MCF 10A (cell line): ENCODE measurements at regions not wholly inside any gene's neighbourhood (a gene's known extent, or its start where the extent isn't known, plus 50 kb on each side); places are given as distances from the start of the nearest gene placed in this dataset.

ENCODE experiments used
- BruUV-seq: library from RNA; stranded (reverse); fragments of 400-500 nt; replicated peaks from 2 replicates; lab custom pipeline; 2021; lab: Mats Ljungman, UMichigan
- CTCF ChIA-PET: fragments of 300-600 bp; sonication (Branson Sonifier 250); formaldehyde crosslinking; extraction: SDS; loops from one replicate; lab custom pipeline; 2021; ENCODE audit warnings: antibody characterized with exemption, inconsistent platforms; lab: Yijun Ruan, JAX
- POLR2A ChIA-PET: fragments of 300-600, 350-650 bp; sonication (Branson Sonifier 250); formaldehyde crosslinking; extraction: SDS; loops from one replicate; lab custom pipeline; 2020; ENCODE audit warnings: antibody characterized with exemption, inconsistent platforms; lab: Yijun Ruan, JAX
- DNase-seq: peaks from one replicate; pipeline ENCODE4 v3.0.0-alpha.2; 2018; ENCODE audit not compliant: unreplicated experiment
- H3K27ac Mint-ChIP-seq: one replicate; pipeline ENCODE4 v1.8.0; 2022; ENCODE audit warnings: mild to moderate bottlenecking, low read depth, mixed read lengths; ENCODE audit not compliant: unreplicated experiment
- H3K27me3 Mint-ChIP-seq: one replicate; pipeline ENCODE4 v1.8.0; 2022; ENCODE audit warnings: mixed read lengths; ENCODE audit not compliant: insufficient read depth, unreplicated experiment
- H3K36me3 Mint-ChIP-seq: one replicate; pipeline ENCODE4 v1.8.0; 2022; ENCODE audit warnings: mild to moderate bottlenecking, moderate library complexity, mixed read lengths; ENCODE audit not compliant: insufficient read depth, unreplicated experiment
- H3K4me1 Mint-ChIP-seq: one replicate; pipeline ENCODE4 v1.8.0; 2022; ENCODE audit warnings: mixed read lengths; ENCODE audit not compliant: insufficient read depth, unreplicated experiment
- H3K4me3 Mint-ChIP-seq: one replicate; pipeline ENCODE4 v1.8.0; 2022; ENCODE audit warnings: mild to moderate bottlenecking, moderate library complexity, mixed read lengths; ENCODE audit not compliant: unreplicated experiment
- H3K9me3 Mint-ChIP-seq: one replicate; pipeline ENCODE4 v1.8.0; 2022; ENCODE audit warnings: mixed read lengths; ENCODE audit not compliant: unreplicated experiment
- CTCF ChIP-seq: fragments of 200-600 bp; IDR thresholded peaks from one replicate; pipeline ENCODE4 v1.8.0; 2022; ENCODE audit warnings: antibody characterized with exemption, mild to moderate bottlenecking; ENCODE audit not compliant: unreplicated experiment
- intact Hi-C: fragments of 100-400 bp; cut with micrococcal nuclease; formaldehyde crosslinking; loops from 2 replicates; pipeline ENCODE4 v1.14.1; 2022

GRCh38 chr2:12282780-12283695 is 433.7 kb upstream of the TRIB2 start:
- Mint-ChIP-seq H3K36me3 (peaks cover under 1% of the 10 kb centered on the region), H3K27ac (no peak overlapping the region), H3K9me3 (no peaks in the 10 kb centered on the region), H3K4me1 (peaks cover 31% of the 10 kb centered on the region), H3K4me3 (no peak overlapping the region), H3K27me3 (no peaks in the 10 kb centered on the region)
- ChIA-PET CTCF (interaction anchor here (0.6 kb wide), 1 partner anchor 168 kb away, joined by 3 read pairs; no protein-coding TSS in a partner anchor), POLR2A (interaction anchor here (0.5 kb wide), 1 partner anchor 267 kb away, joined by 3 read pairs; no protein-coding TSS in a partner anchor)
- no peak for TF ChIP-seq CTCF
- intact Hi-C loops = loop anchor here (10.0 kb wide), 1 partner anchor 432 kb away; the partner anchor contains the start of gene TRIB2
- no TSS peak for BruUV-seq
- DNase-seq = no peak

GRCh38 chr2:12284037-12284436 is 432.7 kb upstream of the TRIB2 start:
- Mint-ChIP-seq H3K27me3 (no peaks in the 10 kb centered on the region), H3K4me3 (no peak overlapping the region), H3K36me3 (peaks cover 5% of the 10 kb centered on the region), H3K4me1 (peaks cover 34% of the 10 kb centered on the region), H3K9me3 (no peaks in the 10 kb centered on the region), H3K27ac (peak overlapping the region; percentile 59)
- intact Hi-C loops = loop anchor here (10.0 kb wide), 1 partner anchor 431 kb away; the partner anchor contains the start of gene TRIB2
- no TSS peak for BruUV-seq
- no peak for TF ChIP-seq CTCF
- no peak for DNase-seq
- ChIA-PET POLR2A (no interaction called here), CTCF (no interaction called here)

GRCh38 chr2:12284487-12284886 is 432.2 kb upstream of the TRIB2 start:
- H3K36me3 Mint-ChIP-seq = peaks cover 5% of the 10 kb centered on the region
- TF ChIP-seq CTCF = no peak
- intact Hi-C loops = loop anchor here (10.0 kb wide), 1 partner anchor 430 kb away; the partner anchor contains the start of gene TRIB2
- H3K4me1 Mint-ChIP-seq = peaks cover 34% of the 10 kb centered on the region
- ChIA-PET POLR2A (interaction anchor here (0.6 kb wide), 1 partner anchor 37 kb away, joined by 3 read pairs; no protein-coding TSS in a partner anchor), CTCF (no interaction called here)
- no peak overlapping the region for H3K4me3 Mint-ChIP-seq
- DNase-seq = peak; percentile 70
- no peaks in the 10 kb centered on the region for H3K27me3 Mint-ChIP-seq
- H3K9me3 Mint-ChIP-seq = no peaks in the 10 kb centered on the region
- H3K27ac Mint-ChIP-seq = peak overlapping the region; percentile 59
- BruUV-seq = no TSS peak

GRCh38 chr2:12286347-12286746 is 430.4 kb upstream of the TRIB2 start:
- Mint-ChIP-seq H3K27ac (no peak overlapping the region), H3K9me3 (no peaks in the 10 kb centered on the region), H3K36me3 (peaks cover 5% of the 10 kb centered on the region), H3K4me3 (no peak overlapping the region), H3K27me3 (no peaks in the 10 kb centered on the region), H3K4me1 (peaks cover 34% of the 10 kb centered on the region)
- no peak for TF ChIP-seq CTCF
- no TSS peak for BruUV-seq
- CTCF ChIA-PET = interaction anchor here (0.6 to 1.6 kb wide), 4 partner anchors 15 to 721 kb away, joined by 3 to 6 read pairs (median 4); no protein-coding TSS in a partner anchor
- intact Hi-C loops = loop anchor here (10.0 kb wide), 1 partner anchor 428 kb away; the partner anchor contains the start of gene TRIB2
- no peak for DNase-seq
- POLR2A ChIA-PET = interaction anchor here (0.5 to 2.4 kb wide), 6 partner anchors 14 to 322 kb away, joined by 3 to 9 read pairs (median 4); no protein-coding TSS in a partner anchor
